GM12865 (cell line): ENCODE measurements at regions not wholly inside any gene's neighbourhood (a gene's known extent, or its start where the extent isn't known, plus 50 kb on each side); places are given as distances from the start of the nearest gene placed in this dataset.

ENCODE experiments used
- DNase-seq: peaks from one replicate; pipeline ENCODE4 v3.0.0; 2010; ENCODE audit warnings: low read depth
- H3K4me3 ChIP-seq: 2 replicates; pipeline ENCODE4 v1.5.1; 2011; ENCODE audit warnings: mild to moderate bottlenecking, low read depth, low read length, control low read depth
- CTCF ChIP-seq: IDR thresholded peaks from 2 replicates; pipeline ENCODE4 v1.5.1; 2011; ENCODE audit warnings: low read length, control low read depth, low read depth, inconsistent platforms; ENCODE audit not compliant: insufficient read depth; ENCODE audit errors: missing control alignments

- no peak for DNase-seq
- no peak overlapping the region for H3K4me3 ChIP-seq
- no peak for TF ChIP-seq CTCF
Observed at GRCh38 chr10:76631884-76632766, 1005.5 kb downstream of the KCNMA1 start.

DNA sequence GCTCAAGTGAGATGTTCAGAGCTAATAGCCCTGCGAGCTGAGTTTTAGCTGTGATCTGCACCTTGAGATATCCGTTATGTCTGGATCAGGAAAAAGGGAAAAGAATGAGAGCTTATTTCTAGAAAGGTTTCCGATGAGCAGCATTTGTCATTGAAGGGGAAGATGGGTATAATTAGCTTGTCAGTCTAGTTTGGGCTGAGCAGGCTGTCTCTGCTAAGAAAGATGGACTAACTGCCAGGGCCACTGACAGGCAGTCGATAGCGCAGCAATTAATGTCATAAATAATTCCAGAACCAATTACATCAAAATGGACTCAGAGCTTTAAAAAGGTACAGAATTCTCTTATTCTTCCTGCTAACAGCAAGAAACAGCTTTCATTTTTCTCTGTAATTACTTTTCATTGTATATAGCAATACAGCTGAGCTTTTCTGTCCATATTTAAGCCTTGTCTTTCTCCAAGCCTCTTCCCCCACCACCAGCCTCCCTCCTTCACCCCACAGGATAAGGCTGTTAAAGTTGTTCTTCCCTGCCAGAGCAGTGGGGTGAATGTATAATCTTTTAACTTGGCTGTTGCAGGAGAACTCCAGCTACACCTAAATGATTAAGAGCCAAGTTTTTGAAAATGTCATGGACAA lies 1006.5 kb downstream of the KCNMA1 start:
- no peak for TF ChIP-seq CTCF
- no peak overlapping the region for H3K4me3 ChIP-seq
- DNase-seq, result no peak

DNA sequence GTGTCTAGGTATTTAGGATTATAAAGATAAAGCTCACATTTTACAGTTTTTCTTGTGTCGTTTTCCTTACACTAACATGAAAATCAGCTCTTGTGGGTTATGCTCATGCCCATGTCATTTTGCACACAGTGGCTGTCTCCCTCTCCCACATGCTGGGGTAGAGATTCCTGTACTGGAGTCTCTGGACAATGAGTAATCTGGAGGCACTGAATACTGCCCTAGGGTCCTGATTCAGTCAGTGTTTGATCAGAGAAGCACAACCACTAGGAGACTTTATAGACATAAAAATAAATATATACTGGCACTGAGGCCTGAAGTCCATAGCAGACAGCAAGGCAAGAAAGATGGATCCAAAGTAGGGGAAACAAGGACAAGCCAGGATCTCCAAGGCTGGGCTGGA lies 1008.8 kb downstream of the KCNMA1 start:
- no peak overlapping the region for H3K4me3 ChIP-seq
- DNase-seq, result no peak
- no peak for TF ChIP-seq CTCF

DNA sequence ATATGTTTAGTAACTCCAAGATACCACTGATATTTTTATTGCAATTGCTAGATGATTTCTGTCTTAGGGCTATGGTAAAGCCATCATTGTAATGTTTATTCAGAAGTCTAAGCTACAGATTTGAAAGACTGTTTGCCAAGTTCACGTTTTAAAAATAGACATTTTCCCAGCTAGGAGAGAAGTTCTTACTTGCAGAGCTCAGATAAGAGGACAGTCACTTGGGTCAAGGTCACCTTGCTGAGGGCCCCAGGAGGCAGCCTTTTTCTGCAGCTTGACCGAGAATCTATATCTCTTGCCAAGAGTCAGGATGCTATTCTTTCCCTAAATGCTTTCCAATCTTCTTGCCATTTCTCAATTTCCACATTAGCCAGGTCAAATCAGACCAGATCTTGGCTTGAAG lies 1011.2 kb downstream of the KCNMA1 start:
- no peak overlapping the region for H3K4me3 ChIP-seq
- no peak for DNase-seq
- TF ChIP-seq CTCF, result no peak

GRCh38 chr10:76624470-76624869 lies 1013.1 kb downstream of the KCNMA1 start:
- TF ChIP-seq CTCF, result no peak
- DNase-seq, result peak; percentile 44
- H3K4me3 ChIP-seq, result no peak overlapping the region

- no peak for TF ChIP-seq CTCF
- H3K4me3 ChIP-seq, result no peak overlapping the region
- no peak for DNase-seq
Observed at GRCh38 chr10:76621886-76622620, 1015.6 kb downstream of the KCNMA1 start.
